H1 (cell line): ENCODE measurements at regions not wholly inside any gene's neighbourhood (a gene's known extent, or its start where the extent isn't known, plus 50 kb on each side); places are given as distances from the start of the nearest gene placed in this dataset.

Source experiments
- BACH1 ChIP-seq: IDR thresholded peaks from 2 replicates; pipeline ENCODE4 v1.6.1; 2012; ENCODE audit warnings: low read length, improper control_type of control experiment
- FOSL1 ChIP-seq: IDR thresholded peaks from 2 replicates; pipeline ENCODE4 v1.6.1; 2011; ENCODE audit warnings: mild to moderate bottlenecking, low read depth, low read length, moderate library complexity; ENCODE audit not compliant: insufficient read depth
- JUND ChIP-seq: IDR thresholded peaks from 2 replicates; pipeline ENCODE4 v1.6.1; 2011; ENCODE audit warnings: mild to moderate bottlenecking, improper control_type of control experiment, low read length
- SP2 ChIP-seq: IDR thresholded peaks from 2 replicates; pipeline ENCODE4 v1.6.1; 2012; ENCODE audit warnings: mild to moderate bottlenecking, low read length, inconsistent platforms
- SRF ChIP-seq: IDR thresholded peaks from 2 replicates; pipeline ENCODE4 v1.6.1; 2011; ENCODE audit warnings: mild to moderate bottlenecking, low read depth, low read length, moderate library complexity
- TF ChIP-seq, protein P1 (sequence below): IDR thresholded peaks from 2 replicates; pipeline ENCODE4 v1.6.1; 2012; ENCODE audit warnings: inconsistent platforms

DNA sequence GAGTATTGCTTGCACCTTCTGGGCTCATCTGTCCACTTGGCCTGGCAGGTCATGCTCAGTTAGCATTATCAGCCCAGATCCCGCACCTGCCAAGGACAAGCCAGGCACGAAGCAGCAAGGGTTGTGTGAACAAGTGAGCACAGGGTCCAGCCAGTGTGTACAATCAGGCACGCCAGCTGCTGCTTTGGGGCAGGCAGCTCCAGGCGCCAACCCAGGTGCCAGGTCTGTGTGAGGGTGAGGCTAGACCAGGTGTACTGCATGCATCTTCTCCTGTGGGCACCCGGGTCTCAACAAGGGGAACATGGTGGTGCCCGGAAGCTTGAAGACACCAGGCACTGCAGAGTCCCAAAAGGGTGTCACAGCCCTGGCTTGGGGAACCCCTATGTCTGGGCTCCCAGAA lies 1446.8 kb downstream of the PCDH9 start (continued):
- TF ChIP-seq FOSL1 (no peak), SRF (no peak), JUND (no peak), BACH1 (no peak), SP2 (no peak)
- TF ChIP-seq, protein P1, sequence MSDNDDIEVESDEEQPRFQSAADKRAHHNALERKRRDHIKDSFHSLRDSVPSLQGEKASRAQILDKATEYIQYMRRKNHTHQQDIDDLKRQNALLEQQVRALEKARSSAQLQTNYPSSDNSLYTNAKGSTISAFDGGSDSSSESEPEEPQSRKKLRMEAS: no peak
